ENCODE measurements at regions not wholly inside any gene's neighbourhood (a gene's known extent, or its start where the extent isn't known, plus 50 kb on each side); places are given as distances from the start of the nearest gene placed in this dataset.

GRCh38 chr12:114821570-114821969 lies 137.6 kb upstream of the TBX3 start:
- TF ChIP-seq CTCF (IDR thresholded peaks at IDR 0.05; ENCODE audit: low read length), result no peak
- TF ChIP-seq EZH2 (IDR thresholded peaks at IDR 0.05; ENCODE audit: borderline replicate concordance, low read length), result no peak

All from OCI-LY1 (cell line).